ENCODE measurements at regions not wholly inside any gene's neighbourhood (a gene's known extent, or its start where the extent isn't known, plus 50 kb on each side); places are given as distances from the start of the nearest gene placed in this dataset.

- DNase-seq (ENCODE audit: low read depth): no peak
- TF ChIP-seq CTCF (IDR thresholded peaks at IDR 0.05; ENCODE audit: insufficient read depth, low read depth, low read length): no peak
- H3K4me3 ChIP-seq (ENCODE audit: low read depth, low read length): no peak overlapping the region
Measured at GRCh38 chr12:114478865-114479264, 72.9 kb upstream of the TBX5 start.

GRCh38 chr12:114477989-114478395, 72.0 kb upstream of the TBX5 start:
- peak; percentile 19 for DNase-seq (ENCODE audit: low read depth)
- no peak for TF ChIP-seq CTCF (IDR thresholded peaks at IDR 0.05; ENCODE audit: insufficient read depth, low read depth, low read length)
- no peak overlapping the region for H3K4me3 ChIP-seq (ENCODE audit: low read depth, low read length)

- peak; percentile 47 for TF ChIP-seq CTCF (IDR thresholded peaks at IDR 0.05; ENCODE audit: insufficient read depth, low read depth, low read length)
- no peak overlapping the region for H3K4me3 ChIP-seq (ENCODE audit: low read depth, low read length)
- peak; percentile 44 for DNase-seq (ENCODE audit: low read depth)
Measured at GRCh38 chr12:114476159-114476558, 70.2 kb upstream of the TBX5 start.

GRCh38 chr12:114473717-114474116, 67.8 kb upstream of the TBX5 start:
- no peak overlapping the region for H3K4me3 ChIP-seq (ENCODE audit: low read depth, low read length)
- no peak for DNase-seq (ENCODE audit: low read depth)
- TF ChIP-seq CTCF (IDR thresholded peaks at IDR 0.05; ENCODE audit: insufficient read depth, low read depth, low read length): no peak

- no peak overlapping the region for H3K4me3 ChIP-seq (ENCODE audit: low read depth, low read length)
- no peak for TF ChIP-seq CTCF (IDR thresholded peaks at IDR 0.05; ENCODE audit: insufficient read depth, low read depth, low read length)
- DNase-seq (ENCODE audit: low read depth): no peak
Measured at GRCh38 chr12:114473018-114473417, 67.1 kb upstream of the TBX5 start.

GRCh38 chr12:114457620-114458019, 51.7 kb upstream of the TBX5 start:
- no peak for TF ChIP-seq CTCF (IDR thresholded peaks at IDR 0.05; ENCODE audit: insufficient read depth, low read depth, low read length)
- no peak for DNase-seq (ENCODE audit: low read depth)
- H3K4me3 ChIP-seq (ENCODE audit: low read depth, low read length): no peak overlapping the region
